Stimulated activated CD8-positive, alpha-beta memory T cell treated with anti-CD3 and anti-CD28 coated beads, Interleukin-4, amount 100 ng/mL, for 1 hour (primary cell): ENCODE measurements at regions not wholly inside any gene's neighbourhood (a gene's known extent, or its start where the extent isn't known, plus 50 kb on each side); places are given as distances from the start of the nearest gene placed in this dataset.
"Not testable (repeated sequence)": the region's sequence is repeated elsewhere in the genome, so short reads cannot be mapped to it uniquely, and the experiment has no call there.

Experiments
- DNase-seq, 2 donors: peaks; one replicate each; pipeline ENCODE4 v3.0.0-alpha.2; 2020; ENCODE audit warnings: low read depth in 2 of 2, low spot score in 1 of 2

- DNase-seq = no peak
Measured at GRCh38 chr3:176873261-176873660, 324.0 kb downstream of the TBL1XR1 start.

- DNase-seq = peak in 1 of 2 donors; percentile 5
Measured at GRCh38 chr3:176872771-176873209, 324.5 kb downstream of the TBL1XR1 start.

GRCh38 chr3:176870451-176870850 lies 326.8 kb downstream of the TBL1XR1 start:
- no peak for DNase-seq

GRCh38 chr3:176867681-176868663 lies 329.3 kb downstream of the TBL1XR1 start:
- DNase-seq = no peak

- no peak for DNase-seq
Measured at GRCh38 chr3:176861137-176861536, 336.1 kb downstream of the TBL1XR1 start.

GRCh38 chr3:176856721-176857120 lies 340.6 kb downstream of the TBL1XR1 start:
- no peak for DNase-seq

- DNase-seq = no peak
Measured at GRCh38 chr3:176855901-176856486, 341.3 kb downstream of the TBL1XR1 start.

GRCh38 chr3:176855213-176855612 lies 342.1 kb downstream of the TBL1XR1 start:
- DNase-seq = no peak

- no peak for DNase-seq
Measured at GRCh38 chr3:176850498-176850897, 346.8 kb downstream of the TBL1XR1 start.

- DNase-seq = no peak
Measured at GRCh38 chr3:176848431-176849214, 348.7 kb downstream of the TBL1XR1 start.

- DNase-seq = no peak
Measured at GRCh38 chr3:176842914-176843313, 354.4 kb downstream of the TBL1XR1 start.

- DNase-seq = no peak
Measured at GRCh38 chr3:176840641-176841286, 356.5 kb downstream of the TBL1XR1 start.

GRCh38 chr3:176839901-176840300 lies 357.4 kb downstream of the TBL1XR1 start:
- no peak for DNase-seq

- no peak for DNase-seq
Measured at GRCh38 chr3:176839466-176839865, 357.8 kb downstream of the TBL1XR1 start.

- not testable (repeated sequence) for DNase-seq
Measured at GRCh38 chr3:176827244-176827643, 370.0 kb downstream of the TBL1XR1 start.

- DNase-seq = no peak
Measured at GRCh38 chr3:176824811-176825210, 372.5 kb downstream of the TBL1XR1 start.

GRCh38 chr3:176820764-176821163 lies 376.5 kb downstream of the TBL1XR1 start:
- no peak for DNase-seq

- DNase-seq = no peak
Measured at GRCh38 chr3:176816937-176817336, 380.3 kb downstream of the TBL1XR1 start.

GRCh38 chr3:176814285-176814684 lies 383.0 kb downstream of the TBL1XR1 start:
- no peak for DNase-seq

GRCh38 chr3:176807938-176808337 lies 389.3 kb downstream of the TBL1XR1 start:
- DNase-seq = no peak

- no peak for DNase-seq
Measured at GRCh38 chr3:176799675-176800074, 397.6 kb downstream of the TBL1XR1 start.
